K562 (cell line): ENCODE measurements at regions not wholly inside any gene's neighbourhood (a gene's known extent, or its start where the extent isn't known, plus 50 kb on each side); places are given as distances from the start of the nearest gene placed in this dataset.

Experiments
- BHLHE40 ChIP-seq: IDR thresholded peaks from 2 replicates; pipeline ENCODE4 v1.6.1; 2011; ENCODE audit warnings: low read length, improper control_type of control experiment
- GTF2A2 ChIP-seq: IDR thresholded peaks from 2 replicates; pipeline ENCODE4 v1.6.1; 2016; ENCODE audit warnings: mild to moderate bottlenecking, missing genetic modification characterization, missing compliant biosample characterization
- KLF13 ChIP-seq: fragments of 450-650 bp; IDR thresholded peaks from 2 replicates; pipeline ENCODE4 v1.6.1; 2016; ENCODE audit warnings: missing genetic modification characterization, low read depth, mild to moderate bottlenecking, missing compliant biosample characterization, moderate library complexity, borderline replicate concordance
- RFX5 ChIP-seq: IDR thresholded peaks from 2 replicates; pipeline ENCODE4 v1.6.1; 2011; ENCODE audit warnings: low read depth, mild to moderate bottlenecking, improper control_type of control experiment, low read length
- SREBF1 ChIP-seq: fragments of 150-350 bp; IDR thresholded peaks from 2 replicates; pipeline ENCODE4 v1.6.1; 2014; ENCODE audit warnings: antibody characterized with exemption, low read depth, low read length, borderline replicate concordance
- STAT5B ChIP-seq: fragments of 250-450 bp; sonication (Bioruptor Pico); IDR thresholded peaks from 2 replicates; pipeline ENCODE4 v1.8.0; 2021; ENCODE audit warnings: mild to moderate bottlenecking, inconsistent platforms
- ZNF318 ChIP-seq, 2 experiments: fragments of 450-650 bp; IDR thresholded peaks; 2 replicates each; pipeline ENCODE4 v1.6.1; 2016; ENCODE audit warnings: mild to moderate bottlenecking in 2 of 2, borderline replicate concordance in 1 of 2, low read depth in 1 of 2, moderate library complexity in 1 of 2

- no peak for TF ChIP-seq KLF13 (tag)
- TF ChIP-seq GTF2A2 (tag), result no peak
- TF ChIP-seq BHLHE40, result no peak
- TF ChIP-seq STAT5B, result no peak
- TF ChIP-seq ZNF318 (IDR thresholded peaks at IDR 0.05; ENCODE audit: borderline replicate concordance in 1 of 2, low read depth in 1 of 2), result no peak
- TF ChIP-seq RFX5, result no peak
- TF ChIP-seq SREBF1, result no peak
These were observed 763.6 kb downstream of the ADCYAP1 start for GRCh38 chr18:1668279-1668678.
